ENCODE measurements at regions not wholly inside any gene's neighbourhood (a gene's known extent, or its start where the extent isn't known, plus 50 kb on each side); places are given as distances from the start of the nearest gene placed in this dataset.

GRCh38 chr4:169915545-169915944 is 110.7 kb downstream of the MFAP3L start:
- Histone ChIP-seq H3K4me2 (no peak overlapping the region), H3F3A (ENCODE audit: insufficient read depth, low read depth) (no peaks in the 10 kb centered on the region), H3K36me3 (ENCODE audit: low read depth) (no peaks in the 10 kb centered on the region), H3K27me3 (ENCODE audit: insufficient read depth, low read depth) (no peaks in the 10 kb centered on the region), H3K27ac (no peak overlapping the region), H3K4me3 (no peak overlapping the region), H4K20me1 (ENCODE audit: insufficient read depth) (no peaks in the 10 kb centered on the region), H3K4me1 (replicated peaks; ENCODE audit: insufficient read depth) (peaks cover 3% of the 10 kb centered on the region; the same call in 1 of the 2 replicates), H3K9me3 (ENCODE audit: insufficient read depth, low read depth) (no peaks in the 10 kb centered on the region; the same call in 1 of the 2 replicates), H3K9me2 (ENCODE audit: insufficient read depth) (no peaks in the 10 kb centered on the region), H3K79me2 (ENCODE audit: low read depth) (no peaks in the 10 kb centered on the region), H2AFZ (no peak overlapping the region)
- TF ChIP-seq CTCF (conservative IDR thresholded peaks at IDR 0.05) = no peak
- TF ChIP-seq EZH2 (IDR thresholded peaks at IDR 0.05; ENCODE audit: low read depth) = no peak
- POLR2A ChIA-PET (ENCODE audit: unreplicated experiment) = no interaction called here
- intact Hi-C loops (cut with micrococcal nuclease; ENCODE audit: unreplicated experiment) = no loop called here
- no peak for DNase-seq
- no TSS peak for BruUV-seq (replicated peaks)
- CTCF ChIA-PET = no interaction called here

GRCh38 chr4:169914866-169915265 is 111.3 kb downstream of the MFAP3L start:
- intact Hi-C loops (cut with micrococcal nuclease; ENCODE audit: unreplicated experiment) = no loop called here
- Histone ChIP-seq H3K9me3 (ENCODE audit: insufficient read depth, low read depth) (no peaks in the 10 kb centered on the region; the same call in 1 of the 2 replicates), H2AFZ (no peak overlapping the region), H3K4me2 (no peak overlapping the region), H3K9me2 (ENCODE audit: insufficient read depth) (no peaks in the 10 kb centered on the region), H3K4me1 (replicated peaks; ENCODE audit: insufficient read depth) (peaks cover 3% of the 10 kb centered on the region; the same call in 1 of the 2 replicates), H4K20me1 (ENCODE audit: insufficient read depth) (no peaks in the 10 kb centered on the region), H3K36me3 (ENCODE audit: low read depth) (no peaks in the 10 kb centered on the region), H3K79me2 (ENCODE audit: low read depth) (no peaks in the 10 kb centered on the region), H3F3A (ENCODE audit: insufficient read depth, low read depth) (no peaks in the 10 kb centered on the region), H3K4me3 (no peak overlapping the region), H3K27ac (no peak overlapping the region), H3K27me3 (ENCODE audit: insufficient read depth, low read depth) (no peaks in the 10 kb centered on the region)
- no peak for DNase-seq
- POLR2A ChIA-PET (ENCODE audit: unreplicated experiment) = no interaction called here
- no peak for TF ChIP-seq CTCF (conservative IDR thresholded peaks at IDR 0.05)
- TF ChIP-seq EZH2 (IDR thresholded peaks at IDR 0.05; ENCODE audit: low read depth) = no peak
- CTCF ChIA-PET = no interaction called here
- no TSS peak for BruUV-seq (replicated peaks)

GRCh38 chr4:169912996-169913395 is 113.2 kb downstream of the MFAP3L start:
- intact Hi-C loops (cut with micrococcal nuclease; ENCODE audit: unreplicated experiment) = no loop called here
- H3K4me2 ChIP-seq = no peak overlapping the region
- POLR2A ChIA-PET (ENCODE audit: unreplicated experiment) = no interaction called here
- H3F3A ChIP-seq (ENCODE audit: insufficient read depth, low read depth) = no peaks in the 10 kb centered on the region
- H3K79me2 ChIP-seq (ENCODE audit: low read depth) = no peaks in the 10 kb centered on the region
- CTCF ChIA-PET = no interaction called here
- no peak overlapping the region for H2AFZ ChIP-seq
- H3K36me3 ChIP-seq (ENCODE audit: low read depth) = no peaks in the 10 kb centered on the region
- TF ChIP-seq EZH2 (IDR thresholded peaks at IDR 0.05; ENCODE audit: low read depth) (no peak), CTCF (conservative IDR thresholded peaks at IDR 0.05) (no peak)
- no peaks in the 10 kb centered on the region for H3K9me3 ChIP-seq (ENCODE audit: insufficient read depth, low read depth)
- no peaks in the 10 kb centered on the region for H3K27me3 ChIP-seq (ENCODE audit: insufficient read depth, low read depth)
- no peak overlapping the region for H3K27ac ChIP-seq
- H3K9me2 ChIP-seq (ENCODE audit: insufficient read depth) = no peaks in the 10 kb centered on the region
- BruUV-seq (replicated peaks) = no TSS peak
- DNase-seq = no peak
- no peaks in the 10 kb centered on the region for H4K20me1 ChIP-seq (ENCODE audit: insufficient read depth)
- H3K4me1 ChIP-seq (replicated peaks; ENCODE audit: insufficient read depth) = no peaks in the 10 kb centered on the region
- H3K4me3 ChIP-seq = no peak overlapping the region
